Peyer's patch (tissue), 4 donors: ENCODE measurements at regions not wholly inside any gene's neighbourhood (a gene's known extent, or its start where the extent isn't known, plus 50 kb on each side); places are given as distances from the start of the nearest gene placed in this dataset.

Experiments used
- POLR2A ChIP-seq, 2 donors: fragments of 450-650 bp; IDR thresholded peaks; one replicate each; pipeline ENCODE4 v1.5.1; 2017; ENCODE audit warnings: antibody characterized with exemption in 2 of 2, mild to moderate bottlenecking in 2 of 2, moderate library complexity in 2 of 2
- TF ChIP-seq, protein P1 (sequence below), 6 experiments: fragments of 450-650 bp in 4 of 6; fragments of 200-600 bp in 2 of 6; sonication (generic) in 1 of 6; IDR thresholded peaks; one replicate each; pipeline ENCODE4 v1.5.1; 2017 to 2019; ENCODE audit warnings: antibody characterized with exemption in 6 of 6, mild to moderate bottlenecking in 3 of 6, moderate library complexity in 1 of 6

DNA sequence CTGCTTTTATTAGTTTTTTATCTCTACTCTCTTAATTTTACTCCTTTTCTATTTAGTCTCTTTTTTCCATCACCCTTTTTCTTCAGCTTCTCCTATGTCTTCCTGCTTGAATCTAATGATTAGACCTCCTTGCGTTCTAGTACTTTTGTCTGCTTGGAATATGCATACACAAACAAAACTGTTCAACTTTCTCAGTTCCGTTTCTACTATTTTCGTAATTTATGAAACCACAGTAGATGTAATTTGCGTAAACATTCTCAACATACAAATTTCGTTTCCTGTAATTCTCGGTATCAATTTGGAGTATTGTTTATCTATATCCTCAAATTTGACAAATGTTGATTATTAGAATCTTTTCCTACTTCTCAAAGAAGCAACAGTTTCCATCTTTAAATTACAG is 772.5 kb downstream of the USP25 start:
- TF ChIP-seq, protein P1, sequence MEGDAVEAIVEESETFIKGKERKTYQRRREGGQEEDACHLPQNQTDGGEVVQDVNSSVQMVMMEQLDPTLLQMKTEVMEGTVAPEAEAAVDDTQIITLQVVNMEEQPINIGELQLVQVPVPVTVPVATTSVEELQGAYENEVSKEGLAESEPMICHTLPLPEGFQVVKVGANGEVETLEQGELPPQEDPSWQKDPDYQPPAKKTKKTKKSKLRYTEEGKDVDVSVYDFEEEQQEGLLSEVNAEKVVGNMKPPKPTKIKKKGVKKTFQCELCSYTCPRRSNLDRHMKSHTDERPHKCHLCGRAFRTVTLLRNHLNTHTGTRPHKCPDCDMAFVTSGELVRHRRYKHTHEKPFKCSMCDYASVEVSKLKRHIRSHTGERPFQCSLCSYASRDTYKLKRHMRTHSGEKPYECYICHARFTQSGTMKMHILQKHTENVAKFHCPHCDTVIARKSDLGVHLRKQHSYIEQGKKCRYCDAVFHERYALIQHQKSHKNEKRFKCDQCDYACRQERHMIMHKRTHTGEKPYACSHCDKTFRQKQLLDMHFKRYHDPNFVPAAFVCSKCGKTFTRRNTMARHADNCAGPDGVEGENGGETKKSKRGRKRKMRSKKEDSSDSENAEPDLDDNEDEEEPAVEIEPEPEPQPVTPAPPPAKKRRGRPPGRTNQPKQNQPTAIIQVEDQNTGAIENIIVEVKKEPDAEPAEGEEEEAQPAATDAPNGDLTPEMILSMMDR (IDR thresholded peaks at IDR 0.05) = no peak
- TF ChIP-seq POLR2A (IDR thresholded peaks at IDR 0.05) = no peak
